HCT116 (cell line): ENCODE measurements at regions not wholly inside any gene's neighbourhood (a gene's known extent, or its start where the extent isn't known, plus 50 kb on each side); places are given as distances from the start of the nearest gene placed in this dataset.

Experiments used
- ATAC-seq: fragments of 200-7000 bp; cut with Tn5 transposase; 2 replicates; pipeline ENCODE4 v1.9.1; 2020; ENCODE audit warnings: mild to moderate bottlenecking, moderate library complexity
- BruUV-seq: library from RNA; stranded (reverse); fragments of 400-500 nt; replicated peaks from 2 replicates; lab custom pipeline; 2021; lab: Mats Ljungman, UMichigan
- CTCF ChIA-PET: fragments of 300-600 bp; sonication (Branson Sonifier 250); formaldehyde crosslinking; loops from one replicate; lab custom pipeline; 2021; ENCODE audit warnings: antibody characterized with exemption; lab: Charles Lee
- POLR2A ChIA-PET: fragments of 300-600, 350-600 bp; sonication (Branson Sonifier 250); formaldehyde crosslinking; loops from one replicate; lab custom pipeline; 2021; ENCODE audit warnings: antibody characterized with exemption; lab: Charles Lee
- RAD21 ChIA-PET, 2 experiments: fragments of 300-600 bp; sonication (Branson Sonifier 250); formaldehyde crosslinking; loops; one replicate each; lab custom pipeline; 2023; ENCODE audit warnings: low total read pairs in 2 of 2; ENCODE audit not compliant: uncharacterized antibody in 2 of 2, unreplicated experiment in 2 of 2, low non-redundant PET in 1 of 2; lab: Charles Lee
- DNase-seq: peaks from one replicate; pipeline ENCODE4 v3.0.0-alpha.2; 2010; ENCODE audit warnings: low read depth, low spot score
- H2AFZ ChIP-seq: fragments of 200-600 bp; shearing (Covaris generic), sonication (generic); 2 replicates; pipeline ENCODE4 v1.6.1; 2017; ENCODE audit warnings: low read depth, mixed run types, mixed read lengths, antibody characterized with exemption, low read length; ENCODE audit not compliant: poor library complexity, severe bottlenecking
- H3K27ac ChIP-seq: 2 replicates; pipeline ENCODE4 v1.5.1; 2012; ENCODE audit warnings: low read depth, low read length
- H3K27me3 ChIP-seq: fragments of 200-600 bp; sonication (generic); 2 replicates; pipeline ENCODE4 v1.6.1; 2016; ENCODE audit warnings: mixed run types, low read length, mixed read lengths; ENCODE audit not compliant: insufficient read depth
- H3K36me3 ChIP-seq, 2 experiments: fragments of 200-500 bp in 1 of 2; fragments of 200-600 bp in 1 of 2; sonication (Bioruptor generic) in 1 of 2; sonication (generic) in 1 of 2; 2 replicates each; pipeline versions ENCODE4 v1.5.1 to v1.6.1; 2014 to 2016; ENCODE audit warnings: low read length in 2 of 2, inconsistent platforms in 1 of 2, mixed read lengths in 1 of 2, mixed run types in 1 of 2; ENCODE audit not compliant: insufficient read depth in 2 of 2, control insufficient read depth in 1 of 2
- H3K4me1 ChIP-seq, 2 experiments: fragments of 200-600 bp in 1 of 2; sonication (generic) in 1 of 2; 2 replicates each; pipeline versions ENCODE4 v1.5.1 to v1.6.1; 2012 to 2017; ENCODE audit warnings: low read length in 2 of 2, inconsistent platforms in 1 of 2, mild to moderate bottlenecking in 1 of 2, mixed read lengths in 1 of 2, mixed run types in 1 of 2, moderate library complexity in 1 of 2; ENCODE audit not compliant: insufficient read depth in 2 of 2, control insufficient read depth in 1 of 2
- H3K4me2 ChIP-seq: fragments of 200-600 bp; sonication (generic); 2 replicates; pipeline ENCODE4 v1.6.1; 2017; ENCODE audit warnings: mixed run types, low read length, mixed read lengths
- H3K4me3 ChIP-seq, 2 experiments: fragments of 200-600 bp in 1 of 2; sonication (generic) in 1 of 2; replicated peaks in 1 of 2; 2 replicates each; pipeline ENCODE4 v1.5.1; 2011 to 2016; ENCODE audit warnings: low read length in 2 of 2, control low read depth in 1 of 2, low read depth in 1 of 2, mild to moderate bottlenecking in 1 of 2, mixed read lengths in 1 of 2, mixed run types in 1 of 2
- H3K79me2 ChIP-seq: fragments of 200-600 bp; sonication (generic); 2 replicates; pipeline ENCODE4 v1.6.1; 2017; ENCODE audit warnings: mild to moderate bottlenecking, mixed run types, low read length, moderate library complexity, mixed read lengths; ENCODE audit not compliant: insufficient read depth
- H3K9ac ChIP-seq: fragments of 200-600 bp; sonication (generic); 2 replicates; pipeline ENCODE4 v1.6.1; 2016; ENCODE audit warnings: low read length, mixed read lengths
- H3K9me2 ChIP-seq: fragments of 200-600 bp; sonication (generic), shearing (Covaris generic); 2 replicates; pipeline ENCODE4 v1.6.1; 2017; ENCODE audit warnings: mixed run types, mild to moderate bottlenecking, moderate library complexity; ENCODE audit not compliant: insufficient read depth
- H3K9me3 ChIP-seq, 2 experiments: fragments of 200-500 bp in 1 of 2; fragments of 200-600 bp in 1 of 2; sonication (Bioruptor generic) in 1 of 2; sonication (generic) in 1 of 2; 2 replicates each; pipeline ENCODE4 v1.6.1; 2014 to 2017; ENCODE audit warnings: low read length in 2 of 2, mixed read lengths in 2 of 2, inconsistent platforms in 1 of 2, low read depth in 1 of 2, mild to moderate bottlenecking in 1 of 2, mixed run types in 1 of 2, moderate library complexity in 1 of 2; ENCODE audit not compliant: control insufficient read depth in 1 of 2, insufficient read depth in 1 of 2
- H4K20me1 ChIP-seq: fragments of 200-600 bp; sonication (generic), shearing (Covaris generic); 2 replicates; pipeline ENCODE4 v1.6.1; 2017; ENCODE audit warnings: mixed run types, mild to moderate bottlenecking, moderate library complexity; ENCODE audit not compliant: insufficient read depth
- CEBPB ChIP-seq: IDR thresholded peaks from 2 replicates; pipeline ENCODE4 v1.6.1; 2012; ENCODE audit warnings: low read depth
- EGR1 ChIP-seq: IDR thresholded peaks from 2 replicates; pipeline ENCODE4 v1.6.1; 2012; ENCODE audit warnings: low read depth
- EZH2 ChIP-seq: fragments of 200-600 bp; sonication (generic); IDR thresholded peaks from 2 replicates; pipeline ENCODE4 v1.6.1; 2017; ENCODE audit warnings: antibody characterized with exemption, mixed run types
- EZH2phosphoT487 ChIP-seq: fragments of 200-600 bp; IDR thresholded peaks from 2 replicates; pipeline ENCODE4 v1.6.1; 2018; ENCODE audit warnings: antibody characterized with exemption, borderline replicate concordance
- FOSL1 ChIP-seq: IDR thresholded peaks from 2 replicates; pipeline ENCODE4 v1.6.1; 2012; ENCODE audit warnings: low read depth
- POLR2AphosphoS5 ChIP-seq: IDR thresholded peaks from 2 replicates; pipeline ENCODE4 v1.6.1; 2011; ENCODE audit warnings: mild to moderate bottlenecking, low read depth, low read length, moderate library complexity
- RAD21 ChIP-seq: IDR thresholded peaks from 2 replicates; pipeline ENCODE4 v1.6.1; 2012; ENCODE audit warnings: low read depth, mild to moderate bottlenecking
- SIN3A ChIP-seq: IDR thresholded peaks from 2 replicates; pipeline ENCODE4 v1.6.1; 2012; ENCODE audit warnings: low read depth
- SRF ChIP-seq: IDR thresholded peaks from 2 replicates; pipeline ENCODE4 v1.6.1; 2012; ENCODE audit warnings: low read depth
- TCF7L2 ChIP-seq: IDR thresholded peaks from 2 replicates; pipeline ENCODE4 v1.7.0; 2011; ENCODE audit warnings: borderline replicate concordance, inconsistent platforms; ENCODE audit not compliant: insufficient read depth, insufficient read length; ENCODE audit errors: extremely low read depth
- YY1 ChIP-seq: IDR thresholded peaks from 2 replicates; pipeline ENCODE4 v1.6.1; 2011; ENCODE audit warnings: low read length, low read depth, moderate library complexity, mild to moderate bottlenecking; ENCODE audit not compliant: insufficient replicate concordance; ENCODE audit errors: extremely low read depth
- intact Hi-C: fragments of 100-400 bp; cut with micrococcal nuclease; formaldehyde crosslinking; loops from 2 replicates; pipeline ENCODE4 v1.10.0; 2022
- TF ChIP-seq, protein P1 (sequence below): IDR thresholded peaks from 2 replicates; pipeline ENCODE4 v1.6.1; 2012; ENCODE audit warnings: low read depth
- TF ChIP-seq, protein P2 (sequence below): IDR thresholded peaks from 2 replicates; pipeline ENCODE4 v1.6.1; 2012
- TF ChIP-seq, protein P3 (sequence below), 3 experiments: fragments of 200-600 bp in 1 of 3; sonication (generic) in 1 of 3; IDR thresholded peaks in 2 of 3; conservative IDR thresholded peaks in 1 of 3; 2 replicates each; pipeline ENCODE4 v1.5.1; 2012 to 2017; ENCODE audit warnings: low read depth in 2 of 3, low read length in 2 of 3, antibody characterized with exemption in 1 of 3, borderline replicate concordance in 1 of 3, control low read depth in 1 of 3, mild to moderate bottlenecking in 1 of 3, mixed read lengths in 1 of 3, mixed run types in 1 of 3, moderate library complexity in 1 of 3; ENCODE audit not compliant: insufficient read depth in 1 of 3
- TF ChIP-seq, protein P4 (sequence below): IDR thresholded peaks from 2 replicates; pipeline ENCODE4 v1.6.1; 2012

DNA sequence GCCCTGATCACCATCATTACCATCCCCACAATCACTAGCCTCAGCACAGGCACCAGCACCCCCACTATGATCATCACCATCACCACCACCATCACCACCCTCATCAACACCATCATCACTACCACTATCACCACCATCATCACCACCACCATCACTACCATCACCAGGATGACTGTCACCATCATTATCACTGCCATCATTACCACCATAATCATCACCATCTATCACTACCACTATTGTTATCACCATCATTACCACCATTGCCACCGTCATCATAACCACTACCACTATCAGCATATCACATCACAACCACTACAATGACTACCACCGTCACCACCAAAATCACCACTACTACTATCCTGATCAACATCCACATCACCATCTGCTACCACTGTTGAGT is 57.3 kb upstream of the CASZ1 start:
- Histone ChIP-seq H3K27me3 (no peaks in the 10 kb centered on the region), H3K9me2 (no peaks in the 10 kb centered on the region), H3K9me3 (no peaks in the 10 kb centered on the region), H3K4me3 (no peak overlapping the region), H2AFZ (no peak overlapping the region), H3K4me1 (no peaks in the 10 kb centered on the region), H4K20me1 (no peaks in the 10 kb centered on the region), H3K36me3 (no peaks in the 10 kb centered on the region), H3K9ac (no peak overlapping the region), H3K27ac (no peak overlapping the region)
- intact Hi-C loops: no loop called here
- ChIA-PET CTCF (no interaction called here), RAD21 (no interaction called here), POLR2A (no interaction called here)
- no peak for TF ChIP-seq EGR1
- no peak for TF ChIP-seq CEBPB
- TF ChIP-seq FOSL1: no peak
- TF ChIP-seq, protein P1, sequence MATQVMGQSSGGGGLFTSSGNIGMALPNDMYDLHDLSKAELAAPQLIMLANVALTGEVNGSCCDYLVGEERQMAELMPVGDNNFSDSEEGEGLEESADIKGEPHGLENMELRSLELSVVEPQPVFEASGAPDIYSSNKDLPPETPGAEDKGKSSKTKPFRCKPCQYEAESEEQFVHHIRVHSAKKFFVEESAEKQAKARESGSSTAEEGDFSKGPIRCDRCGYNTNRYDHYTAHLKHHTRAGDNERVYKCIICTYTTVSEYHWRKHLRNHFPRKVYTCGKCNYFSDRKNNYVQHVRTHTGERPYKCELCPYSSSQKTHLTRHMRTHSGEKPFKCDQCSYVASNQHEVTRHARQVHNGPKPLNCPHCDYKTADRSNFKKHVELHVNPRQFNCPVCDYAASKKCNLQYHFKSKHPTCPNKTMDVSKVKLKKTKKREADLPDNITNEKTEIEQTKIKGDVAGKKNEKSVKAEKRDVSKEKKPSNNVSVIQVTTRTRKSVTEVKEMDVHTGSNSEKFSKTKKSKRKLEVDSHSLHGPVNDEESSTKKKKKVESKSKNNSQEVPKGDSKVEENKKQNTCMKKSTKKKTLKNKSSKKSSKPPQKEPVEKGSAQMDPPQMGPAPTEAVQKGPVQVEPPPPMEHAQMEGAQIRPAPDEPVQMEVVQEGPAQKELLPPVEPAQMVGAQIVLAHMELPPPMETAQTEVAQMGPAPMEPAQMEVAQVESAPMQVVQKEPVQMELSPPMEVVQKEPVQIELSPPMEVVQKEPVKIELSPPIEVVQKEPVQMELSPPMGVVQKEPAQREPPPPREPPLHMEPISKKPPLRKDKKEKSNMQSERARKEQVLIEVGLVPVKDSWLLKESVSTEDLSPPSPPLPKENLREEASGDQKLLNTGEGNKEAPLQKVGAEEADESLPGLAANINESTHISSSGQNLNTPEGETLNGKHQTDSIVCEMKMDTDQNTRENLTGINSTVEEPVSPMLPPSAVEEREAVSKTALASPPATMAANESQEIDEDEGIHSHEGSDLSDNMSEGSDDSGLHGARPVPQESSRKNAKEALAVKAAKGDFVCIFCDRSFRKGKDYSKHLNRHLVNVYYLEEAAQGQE: no peak
- no peak for TF ChIP-seq TCF7L2
- TF ChIP-seq EZH2: no peak
- TF ChIP-seq POLR2AphosphoS5: no peak
- TF ChIP-seq, protein P2, sequence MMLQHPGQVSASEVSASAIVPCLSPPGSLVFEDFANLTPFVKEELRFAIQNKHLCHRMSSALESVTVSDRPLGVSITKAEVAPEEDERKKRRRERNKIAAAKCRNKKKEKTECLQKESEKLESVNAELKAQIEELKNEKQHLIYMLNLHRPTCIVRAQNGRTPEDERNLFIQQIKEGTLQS: no peak
- TF ChIP-seq, protein P3, sequence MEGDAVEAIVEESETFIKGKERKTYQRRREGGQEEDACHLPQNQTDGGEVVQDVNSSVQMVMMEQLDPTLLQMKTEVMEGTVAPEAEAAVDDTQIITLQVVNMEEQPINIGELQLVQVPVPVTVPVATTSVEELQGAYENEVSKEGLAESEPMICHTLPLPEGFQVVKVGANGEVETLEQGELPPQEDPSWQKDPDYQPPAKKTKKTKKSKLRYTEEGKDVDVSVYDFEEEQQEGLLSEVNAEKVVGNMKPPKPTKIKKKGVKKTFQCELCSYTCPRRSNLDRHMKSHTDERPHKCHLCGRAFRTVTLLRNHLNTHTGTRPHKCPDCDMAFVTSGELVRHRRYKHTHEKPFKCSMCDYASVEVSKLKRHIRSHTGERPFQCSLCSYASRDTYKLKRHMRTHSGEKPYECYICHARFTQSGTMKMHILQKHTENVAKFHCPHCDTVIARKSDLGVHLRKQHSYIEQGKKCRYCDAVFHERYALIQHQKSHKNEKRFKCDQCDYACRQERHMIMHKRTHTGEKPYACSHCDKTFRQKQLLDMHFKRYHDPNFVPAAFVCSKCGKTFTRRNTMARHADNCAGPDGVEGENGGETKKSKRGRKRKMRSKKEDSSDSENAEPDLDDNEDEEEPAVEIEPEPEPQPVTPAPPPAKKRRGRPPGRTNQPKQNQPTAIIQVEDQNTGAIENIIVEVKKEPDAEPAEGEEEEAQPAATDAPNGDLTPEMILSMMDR (IDR thresholded peaks at IDR 0.05 in 2 of 3, conservative IDR thresholded peaks at IDR 0.05 in 1 of 3; ENCODE audit: borderline replicate concordance in 1 of 3, insufficient read depth in 1 of 3, low read depth in 2 of 3, low read length in 2 of 3): no peak
- no peak for TF ChIP-seq SIN3A
- TF ChIP-seq EZH2phosphoT487: no peak
- TF ChIP-seq YY1: no peak
- TF ChIP-seq RAD21: no peak
- TF ChIP-seq SRF: no peak
- TF ChIP-seq, protein P4, sequence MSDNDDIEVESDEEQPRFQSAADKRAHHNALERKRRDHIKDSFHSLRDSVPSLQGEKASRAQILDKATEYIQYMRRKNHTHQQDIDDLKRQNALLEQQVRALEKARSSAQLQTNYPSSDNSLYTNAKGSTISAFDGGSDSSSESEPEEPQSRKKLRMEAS: no peak
- TF ChIP-seq, all 23 proteins: peak for 0
- DNase-seq (no peak), ATAC-seq (no peak)
- H3K79me2 ChIP-seq: no peaks in the 10 kb centered on the region
- BruUV-seq: no TSS peak
- no peak overlapping the region for H3K4me2 ChIP-seq
